Activated CD4-positive, alpha-beta T cell treated with anti-CD3 and anti-CD28 coated beads, Interleukin-2, amount 50 U/mL, for 24 hours (primary cell): ENCODE measurements at regions not wholly inside any gene's neighbourhood (a gene's known extent, or its start where the extent isn't known, plus 50 kb on each side); places are given as distances from the start of the nearest gene placed in this dataset.
"Not testable (repeated sequence)": the region's sequence is repeated elsewhere in the genome, so short reads cannot be mapped to it uniquely, and the experiment has no call there.

Source experiments
- DNase-seq, 2 donors: peaks; one replicate each; pipeline ENCODE4 v3.0.0-alpha.2; 2020; ENCODE audit warnings: low read depth in 1 of 2, low spot score in 1 of 2

- no peak for DNase-seq
These were observed 459.5 kb upstream of the FAR2 start for GRCh38 chr12:28689398-28690175.

DNA sequence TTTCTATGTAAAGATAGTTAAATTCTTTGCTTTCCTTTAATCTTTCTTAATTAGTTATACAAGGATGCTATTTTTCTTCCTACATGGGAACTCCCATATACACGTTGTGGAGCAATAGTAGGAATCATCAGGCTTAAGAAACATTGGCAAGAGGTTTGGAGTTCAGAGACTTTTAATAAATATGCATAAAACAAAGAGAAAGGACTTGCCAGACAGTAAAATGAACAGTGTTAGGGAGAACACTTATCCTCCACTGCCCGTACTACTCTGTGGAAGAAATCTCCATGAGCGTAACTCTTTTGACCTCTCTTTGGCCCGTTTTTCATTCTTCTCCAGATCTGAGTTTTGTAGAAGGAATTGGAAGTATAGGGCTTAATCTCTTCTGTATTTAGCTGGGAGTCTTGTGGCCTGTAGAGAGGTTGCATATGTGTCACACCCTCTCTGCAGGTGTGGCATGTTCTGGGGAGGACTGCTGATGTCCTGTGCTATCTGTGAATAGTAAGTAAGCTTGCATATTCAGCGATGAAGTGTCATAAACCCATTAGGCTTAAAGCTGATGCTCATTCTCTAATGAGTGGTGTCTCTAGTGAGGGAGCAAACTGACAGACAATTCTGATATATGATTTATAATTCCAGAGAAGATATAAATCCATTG, 455.4 kb upstream of the FAR2 start:
- no peak for DNase-seq

GRCh38 chr12:28698553-28698952, 450.5 kb upstream of the FAR2 start:
- no peak for DNase-seq

DNA sequence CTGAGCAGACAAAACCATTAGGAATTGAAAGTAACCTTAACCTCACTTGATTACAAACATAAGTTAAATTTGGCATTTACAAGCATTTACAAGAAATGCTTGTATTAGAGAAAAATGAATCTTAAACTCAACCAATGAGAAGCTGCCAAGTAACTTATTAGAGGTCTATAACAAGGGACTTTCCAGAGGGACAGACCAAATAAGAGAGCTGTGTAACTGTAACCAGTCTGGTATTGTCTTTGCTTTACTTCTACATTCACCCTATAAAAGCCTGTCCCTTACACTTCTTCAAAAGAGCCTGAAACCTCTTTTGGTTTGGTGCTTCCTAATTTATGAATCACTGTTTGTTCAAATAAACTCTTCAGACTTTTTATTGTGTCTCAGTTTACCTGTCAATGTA, 450.0 kb upstream of the FAR2 start:
- no peak for DNase-seq

GRCh38 chr12:28700161-28700560, 448.9 kb upstream of the FAR2 start:
- DNase-seq = no peak

GRCh38 chr12:28704477-28705169, 444.5 kb upstream of the FAR2 start:
- DNase-seq = no peak

DNA sequence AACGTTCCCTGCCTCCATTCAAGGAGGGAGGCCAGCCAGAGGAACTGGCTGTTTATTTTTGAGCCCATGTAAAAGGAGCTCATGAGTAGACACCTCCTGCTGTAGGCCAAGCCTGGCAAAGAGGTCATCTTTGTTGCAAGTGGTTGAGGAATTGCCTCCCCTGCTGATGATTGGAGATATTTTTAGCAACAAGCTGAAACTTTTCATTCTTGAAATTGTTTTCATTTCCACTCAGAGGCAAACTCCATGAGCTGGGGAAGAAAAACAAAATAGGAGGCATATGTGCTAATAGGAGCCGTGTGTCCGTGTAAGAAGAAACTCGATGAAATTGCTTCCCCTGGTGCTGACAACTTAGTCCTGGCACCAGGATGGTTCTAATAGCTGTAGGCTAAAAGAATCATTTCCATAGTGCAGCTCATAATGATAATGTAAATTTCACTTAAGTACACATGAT, 440.1 kb upstream of the FAR2 start:
- no peak for DNase-seq

DNA sequence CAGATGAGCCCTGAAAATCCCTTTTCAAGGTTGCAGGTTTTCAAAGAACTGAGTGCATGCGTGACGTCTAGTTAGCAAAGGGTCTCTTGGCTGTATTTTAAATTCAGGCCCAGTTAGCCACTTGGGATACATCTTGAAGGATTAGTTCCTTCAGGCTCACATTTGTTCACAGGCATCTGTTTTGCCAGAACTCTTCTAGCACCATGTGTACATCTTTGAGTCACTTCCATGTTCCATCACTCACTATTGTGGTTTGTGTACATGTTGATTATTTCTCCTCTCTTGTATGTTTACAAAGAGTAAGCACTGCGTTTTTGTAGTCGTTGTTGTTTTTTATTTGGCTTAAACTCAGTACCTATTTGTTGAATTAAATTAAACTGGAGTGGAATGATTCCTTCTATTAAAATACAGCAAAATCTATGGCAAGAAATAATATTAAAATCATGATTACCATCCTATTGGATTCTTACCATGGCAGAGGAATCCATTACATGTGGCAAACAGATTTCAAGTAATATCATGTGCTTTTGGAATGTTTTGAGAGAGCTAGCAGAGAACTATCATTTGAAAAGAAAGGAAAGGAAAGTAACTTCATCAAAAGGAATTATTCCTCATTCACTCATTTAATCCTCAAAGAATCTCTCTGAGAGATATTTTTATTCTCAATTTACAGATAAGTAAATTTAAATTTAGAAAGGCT, 438.9 kb upstream of the FAR2 start:
- DNase-seq = no peak

DNA sequence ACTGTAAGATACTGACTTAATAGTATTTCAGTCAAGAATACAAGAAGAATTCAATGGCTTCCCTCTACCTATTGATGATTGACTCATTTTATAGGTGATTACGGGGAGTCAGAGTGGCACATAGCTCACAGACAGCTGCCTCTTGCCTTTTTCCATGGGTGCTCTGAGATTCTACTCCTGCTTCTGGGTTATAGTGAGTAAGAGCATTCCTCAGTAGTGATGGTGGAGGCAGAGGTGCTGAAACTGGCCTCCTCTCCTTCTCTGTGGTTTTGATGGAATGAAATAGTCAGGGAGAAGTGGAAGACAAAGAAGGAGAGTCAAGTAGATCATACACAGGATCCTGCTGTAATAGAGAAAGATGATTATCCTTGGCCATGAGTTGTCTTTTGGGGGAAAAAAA, 438.2 kb upstream of the FAR2 start:
- DNase-seq = no peak

GRCh38 chr12:28711421-28711820, 437.7 kb upstream of the FAR2 start:
- DNase-seq = no peak

DNA sequence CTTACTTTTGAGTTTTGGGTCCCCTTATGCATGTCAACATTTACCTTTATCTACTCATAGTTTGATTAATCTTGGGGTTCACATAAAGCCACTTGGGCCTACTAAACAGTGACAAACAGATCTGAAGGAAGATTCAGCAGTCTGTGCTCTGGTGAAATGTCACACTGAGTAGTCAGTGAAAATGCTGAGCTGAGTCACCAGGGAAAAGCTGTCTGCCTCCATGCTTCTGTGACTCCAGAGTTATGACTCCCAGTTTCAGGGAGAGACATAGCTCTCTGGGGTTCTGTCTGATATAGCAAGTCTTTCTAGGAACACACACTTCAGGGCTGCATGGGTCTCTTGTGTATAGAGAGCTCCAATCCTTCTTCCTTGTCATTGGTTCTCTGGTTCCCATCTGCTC, 406.3 kb upstream of the FAR2 start:
- no peak for DNase-seq

GRCh38 chr12:28746734-28747325, 402.2 kb upstream of the FAR2 start:
- no peak for DNase-seq

GRCh38 chr12:28750946-28751685, 398.0 kb upstream of the FAR2 start:
- no peak for DNase-seq

DNA sequence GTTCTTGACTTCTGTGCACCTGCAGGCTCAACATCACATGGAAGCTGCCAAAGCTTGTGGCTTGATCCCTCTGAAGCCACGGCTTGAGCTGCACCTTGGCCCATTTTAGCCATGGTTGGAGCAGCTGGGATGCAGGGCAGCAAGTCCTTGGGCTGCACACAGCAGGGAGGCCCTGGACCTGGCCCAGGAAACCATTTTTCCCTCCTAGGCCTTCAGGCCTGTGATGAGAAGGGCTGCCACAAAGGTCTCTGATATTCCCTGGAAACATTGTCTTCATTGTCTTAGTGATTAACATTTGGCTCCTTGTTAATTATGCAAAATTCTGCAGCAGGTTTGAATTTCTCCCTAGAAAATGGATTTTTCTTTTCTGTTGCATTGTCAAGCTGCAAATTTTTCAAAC, 394.1 kb upstream of the FAR2 start:
- no peak for DNase-seq

DNA sequence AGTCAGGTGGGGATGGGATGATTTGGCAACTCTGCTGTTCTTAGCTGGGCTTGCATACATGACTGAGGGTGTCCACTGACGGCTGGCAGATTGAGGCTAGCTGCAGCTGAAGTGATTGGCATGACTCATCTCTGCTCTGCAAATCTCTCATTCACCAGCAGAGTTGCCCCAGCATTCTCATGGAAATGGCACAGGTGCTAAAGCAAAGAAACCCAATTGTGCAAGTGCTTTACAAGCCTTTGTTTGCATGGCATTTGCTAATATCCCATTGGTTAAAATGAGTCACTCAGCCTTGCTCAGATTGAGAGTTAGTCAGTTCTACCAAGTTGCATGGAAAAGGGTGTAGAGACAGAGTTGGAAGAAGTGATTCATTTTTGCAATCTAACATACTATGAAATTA, 389.7 kb upstream of the FAR2 start:
- no peak for DNase-seq

DNA sequence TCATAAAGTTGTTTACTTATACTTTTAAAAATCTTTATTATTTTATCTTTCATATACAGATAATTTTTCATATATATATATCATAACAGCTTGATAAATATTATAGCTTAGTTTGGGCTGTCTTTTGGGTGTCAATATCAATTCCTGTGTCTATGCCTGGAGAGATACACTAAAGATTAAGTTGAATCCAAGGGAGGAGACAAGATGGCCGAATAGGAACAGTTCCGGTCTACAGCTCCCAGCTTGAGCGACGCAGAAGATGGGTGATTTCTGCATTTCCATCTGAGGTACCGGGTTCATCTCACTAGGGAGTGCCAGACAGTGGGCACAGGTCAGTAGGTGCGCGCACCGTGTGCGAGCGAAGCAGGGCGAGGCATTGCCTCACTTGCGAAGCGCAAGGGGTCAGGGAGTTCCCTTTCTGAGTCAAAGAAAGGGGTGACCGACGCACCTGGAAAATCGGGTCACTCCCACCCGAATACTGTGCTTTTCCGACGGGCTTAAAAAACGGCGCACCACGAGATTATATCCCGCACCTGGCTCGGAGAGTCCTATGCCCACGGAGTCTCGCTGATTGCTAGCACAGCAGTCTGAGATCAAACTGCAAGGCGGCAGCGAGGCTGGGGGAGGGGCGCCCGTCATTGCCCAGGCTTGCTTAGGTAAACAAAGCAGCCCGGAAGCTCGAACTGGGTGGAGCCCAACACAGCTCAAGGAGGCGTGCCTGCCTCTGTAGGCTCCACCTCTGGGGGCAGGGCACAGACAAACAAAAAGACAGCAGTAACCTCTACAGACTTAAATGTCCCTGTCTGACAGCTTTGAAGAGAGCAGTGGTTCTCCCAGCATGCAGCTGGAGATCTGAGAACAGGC, 388.8 kb upstream of the FAR2 start:
- not testable (repeated sequence) for DNase-seq

DNA sequence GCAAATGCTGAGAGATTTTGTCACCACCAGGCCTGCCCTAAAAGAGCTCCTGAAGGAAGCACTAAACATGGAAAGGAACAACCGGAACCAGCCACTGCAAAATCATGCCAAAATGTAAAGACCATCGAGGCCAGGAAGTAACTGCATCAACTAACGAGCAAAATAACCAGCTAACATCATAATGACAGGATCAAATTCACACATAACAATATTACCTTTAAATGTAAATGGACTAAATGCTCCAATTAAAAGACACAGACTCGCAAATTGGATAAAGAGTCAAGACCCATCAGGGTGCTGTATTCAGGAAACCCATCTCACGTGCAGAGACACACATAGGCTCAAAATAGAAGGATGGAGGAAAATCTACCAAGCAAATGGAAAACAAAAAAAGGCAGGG, 387.2 kb upstream of the FAR2 start:
- DNase-seq = not testable (repeated sequence)

DNA sequence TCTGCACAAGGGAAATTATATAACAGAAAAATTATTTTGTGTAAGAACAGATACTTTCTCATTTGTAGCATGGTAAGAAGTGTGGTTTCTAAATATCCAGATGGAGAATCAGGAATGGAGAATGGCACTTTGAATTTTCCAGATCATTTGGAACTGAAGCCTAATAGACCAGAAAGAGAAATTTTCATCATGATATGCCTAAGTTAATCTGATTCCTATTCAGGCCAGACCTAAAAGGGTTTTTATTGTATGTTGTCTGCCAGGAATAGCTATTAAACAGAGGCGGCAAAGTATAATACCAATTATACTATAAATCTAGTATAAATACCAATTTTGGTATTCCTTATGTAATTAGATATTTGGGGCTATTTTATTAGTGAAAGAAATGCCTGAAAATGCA, 382.7 kb upstream of the FAR2 start:
- no peak for DNase-seq

- DNase-seq = no peak
These were observed 381.2 kb upstream of the FAR2 start for GRCh38 chr12:28767836-28768348.
